HG03439 (cell line): ENCODE measurements at regions not wholly inside any gene's neighbourhood (a gene's known extent, or its start where the extent isn't known, plus 50 kb on each side); places are given as distances from the start of the nearest gene placed in this dataset.

Experiments used
- ATAC-seq: cut with Tn5 transposase; IDR thresholded peaks from one replicate; pipeline ENCODE4 v1.9.1; 2021; ENCODE audit warnings: mild to moderate bottlenecking, moderate library complexity; ENCODE audit not compliant: unreplicated experiment

DNA sequence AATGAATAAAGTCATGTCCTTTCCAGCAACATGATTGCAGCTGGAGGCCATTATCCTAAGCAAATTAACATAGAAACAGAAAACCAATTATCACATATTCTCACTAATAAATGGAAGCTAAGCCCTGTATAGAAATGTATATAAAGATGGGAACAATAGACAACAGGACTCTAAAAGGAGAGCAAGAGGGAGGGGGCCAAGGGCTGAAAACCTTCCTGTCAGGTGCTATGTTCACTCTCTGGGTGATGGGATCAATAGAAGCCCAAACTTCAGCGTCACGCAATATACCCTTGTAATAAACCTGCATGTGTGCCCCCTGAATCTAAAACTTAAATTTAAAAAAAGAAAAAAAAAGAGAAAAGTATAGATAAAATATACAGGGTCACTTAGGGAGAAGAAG is 163.7 kb upstream of the ACO1 start:
- ATAC-seq = no peak

DNA sequence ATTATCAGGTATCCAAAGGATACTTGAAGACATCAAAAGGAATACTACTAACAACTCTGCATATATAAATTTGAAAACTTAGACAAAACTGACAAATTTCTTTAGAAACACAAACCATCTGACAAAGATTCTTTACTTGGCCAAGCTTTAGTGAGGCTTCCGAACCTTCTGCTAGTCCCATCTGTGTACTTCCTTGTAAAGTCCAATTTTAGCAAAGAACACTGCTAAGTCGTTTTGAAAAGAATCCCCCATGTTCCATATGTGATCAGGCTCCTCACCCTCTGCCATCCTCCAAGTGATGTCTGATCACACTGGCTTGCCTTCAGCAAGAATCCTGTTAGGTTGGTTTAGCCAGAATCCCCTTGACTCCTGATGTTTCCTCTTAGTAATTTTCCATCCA is 150.0 kb upstream of the ACO1 start:
- no peak for ATAC-seq

DNA sequence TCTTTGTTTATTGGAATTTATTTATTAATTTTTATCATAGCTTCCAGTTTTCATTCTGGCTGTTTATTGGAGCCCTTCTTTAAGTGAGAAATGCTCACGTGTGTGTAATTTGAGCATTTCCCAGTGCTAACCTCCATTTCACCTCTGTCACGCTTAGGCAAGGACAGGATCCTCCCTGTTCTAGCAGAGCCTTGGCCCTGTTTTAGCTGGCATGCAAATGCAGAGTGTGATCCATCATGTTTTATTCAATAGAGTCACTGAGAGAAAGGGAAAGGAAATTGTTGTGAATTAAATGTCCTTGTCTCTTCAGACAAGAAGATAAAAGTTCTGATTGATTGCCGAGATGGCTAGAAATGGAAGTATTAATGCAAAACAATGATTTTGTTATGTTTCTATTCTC is 137.3 kb upstream of the ACO1 start:
- no peak for ATAC-seq

DNA sequence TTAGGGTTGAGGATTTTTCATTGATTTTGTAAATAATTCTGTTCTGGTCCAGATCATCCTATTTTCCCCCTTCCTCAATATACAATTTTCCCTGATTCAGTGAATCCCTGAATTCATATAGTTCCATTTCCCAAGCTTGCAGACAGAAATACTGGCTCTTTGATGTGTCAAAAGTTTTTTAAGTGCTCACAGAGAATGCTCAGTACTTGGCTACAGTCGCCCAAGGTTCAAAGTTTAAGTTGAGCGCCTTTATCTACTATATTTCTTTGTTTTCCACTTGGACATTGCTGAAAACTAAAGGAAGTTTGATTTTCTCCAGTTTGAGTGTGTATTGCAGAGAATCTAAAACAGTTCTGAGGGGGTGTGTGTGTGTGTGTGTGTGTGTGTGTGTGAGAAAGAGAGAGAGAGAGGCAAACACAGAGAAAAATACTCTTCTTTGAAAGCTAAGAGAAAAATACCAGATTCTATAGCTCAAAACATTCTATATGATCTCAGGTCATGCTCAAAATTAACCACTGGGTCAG is 136.2 kb upstream of the ACO1 start:
- no peak for ATAC-seq

DNA sequence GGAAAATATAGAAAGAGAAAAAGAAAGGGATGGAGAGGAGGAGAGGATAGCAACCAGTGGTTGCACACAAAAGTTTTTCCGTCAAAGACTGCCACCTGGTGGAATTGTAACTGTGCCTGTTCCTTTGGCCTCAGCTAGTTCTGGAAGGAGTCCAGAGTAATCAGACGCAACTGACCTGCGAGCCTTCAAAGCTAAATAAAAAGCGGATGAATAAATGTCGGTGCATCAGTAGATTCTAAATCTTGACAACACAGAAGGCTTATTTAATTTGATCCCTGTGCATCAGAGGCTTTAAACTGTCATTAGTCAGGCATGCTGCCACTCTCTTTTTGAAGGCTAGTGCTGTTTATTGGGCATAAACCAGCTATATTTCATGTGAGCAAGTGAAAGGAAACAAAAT is 132.9 kb upstream of the ACO1 start:
- ATAC-seq = peak; percentile 93

DNA sequence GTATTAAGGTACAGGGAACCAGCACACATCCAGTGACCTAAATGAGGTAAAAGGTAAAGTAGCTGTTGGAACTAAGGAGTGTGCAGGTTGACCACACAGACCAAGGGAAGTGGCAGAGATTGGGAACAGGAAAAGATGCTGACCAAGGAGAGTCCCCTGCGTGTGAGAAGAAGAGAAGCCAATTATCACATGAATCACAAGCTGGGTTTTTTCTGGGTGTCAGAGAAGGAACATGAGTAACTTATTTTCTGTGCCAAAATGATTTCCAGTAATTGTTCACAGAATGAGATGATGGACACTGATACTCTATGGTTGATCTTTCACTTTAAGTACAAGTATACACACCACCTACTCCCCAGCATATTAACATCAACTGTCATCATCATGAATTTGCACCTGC is 130.7 kb upstream of the ACO1 start:
- ATAC-seq = no peak

DNA sequence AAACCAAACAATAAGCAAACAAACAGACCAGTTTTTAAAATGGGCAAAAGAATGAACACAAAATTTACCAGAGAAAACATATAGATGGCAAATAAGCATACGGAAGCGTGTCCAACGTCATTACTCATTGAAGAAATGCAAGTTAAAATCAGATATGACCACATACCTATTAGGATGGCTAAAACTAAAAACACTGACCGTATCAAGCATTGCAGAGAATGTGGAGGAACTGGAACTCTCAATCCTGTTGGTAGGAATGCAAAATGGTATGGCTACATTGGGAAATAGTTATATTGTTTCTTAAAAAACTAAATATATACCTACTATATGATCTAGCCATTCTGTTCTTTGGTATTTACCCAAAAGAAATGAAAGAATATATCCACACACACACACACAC is 129.4 kb upstream of the ACO1 start:
- no peak for ATAC-seq

DNA sequence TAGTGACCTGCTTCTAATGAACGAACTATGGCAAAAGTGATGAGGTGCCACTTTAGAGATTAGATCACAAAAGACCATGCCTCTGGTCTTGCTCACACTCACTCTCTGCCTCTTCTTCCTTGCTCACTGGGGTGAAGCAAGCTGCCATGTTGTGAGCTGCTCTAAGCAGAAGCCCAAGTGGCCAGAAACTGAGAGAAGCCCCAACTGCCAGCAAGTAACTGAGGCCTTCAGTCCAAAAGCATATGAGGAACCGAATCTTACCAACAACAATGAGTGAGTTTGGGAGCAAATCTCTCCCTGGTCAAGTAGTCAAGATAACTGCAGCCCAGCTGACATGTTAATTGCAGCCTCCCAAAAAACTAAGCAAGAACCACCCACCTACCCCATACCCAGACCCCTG is 126.0 kb upstream of the ACO1 start:
- no peak for ATAC-seq

DNA sequence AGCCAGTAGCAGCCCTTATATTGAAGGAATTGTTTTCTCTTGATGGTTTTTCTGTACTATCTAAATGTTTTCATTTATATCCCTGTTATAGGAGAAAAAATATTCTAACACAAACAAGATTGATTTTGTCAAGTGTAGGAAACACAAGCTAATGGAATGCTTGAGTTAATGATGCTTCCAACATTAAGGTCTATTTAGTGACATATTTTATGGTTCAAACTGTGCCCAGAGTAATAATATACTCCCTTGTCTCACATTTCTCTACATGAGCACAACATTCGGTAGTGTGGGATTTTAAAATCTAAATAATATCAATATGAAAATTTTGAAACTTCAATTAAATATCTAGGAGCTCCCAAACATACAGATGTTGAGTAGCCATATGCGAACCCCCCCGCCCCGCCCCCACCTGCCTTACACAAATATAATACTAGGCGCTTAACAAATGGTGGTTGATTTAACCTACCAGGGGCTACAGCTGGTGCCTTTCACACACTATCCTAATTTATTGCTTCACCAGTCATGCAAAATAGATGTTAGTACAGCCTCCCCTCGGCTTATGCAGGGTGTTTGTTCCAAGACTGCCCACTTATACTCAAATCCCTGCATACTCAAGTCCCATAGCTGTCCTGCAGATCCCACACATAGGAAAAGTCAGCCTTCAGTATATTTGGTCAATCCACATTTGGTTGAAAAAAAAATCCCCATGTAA is 124.1 kb upstream of the ACO1 start:
- ATAC-seq = no peak

DNA sequence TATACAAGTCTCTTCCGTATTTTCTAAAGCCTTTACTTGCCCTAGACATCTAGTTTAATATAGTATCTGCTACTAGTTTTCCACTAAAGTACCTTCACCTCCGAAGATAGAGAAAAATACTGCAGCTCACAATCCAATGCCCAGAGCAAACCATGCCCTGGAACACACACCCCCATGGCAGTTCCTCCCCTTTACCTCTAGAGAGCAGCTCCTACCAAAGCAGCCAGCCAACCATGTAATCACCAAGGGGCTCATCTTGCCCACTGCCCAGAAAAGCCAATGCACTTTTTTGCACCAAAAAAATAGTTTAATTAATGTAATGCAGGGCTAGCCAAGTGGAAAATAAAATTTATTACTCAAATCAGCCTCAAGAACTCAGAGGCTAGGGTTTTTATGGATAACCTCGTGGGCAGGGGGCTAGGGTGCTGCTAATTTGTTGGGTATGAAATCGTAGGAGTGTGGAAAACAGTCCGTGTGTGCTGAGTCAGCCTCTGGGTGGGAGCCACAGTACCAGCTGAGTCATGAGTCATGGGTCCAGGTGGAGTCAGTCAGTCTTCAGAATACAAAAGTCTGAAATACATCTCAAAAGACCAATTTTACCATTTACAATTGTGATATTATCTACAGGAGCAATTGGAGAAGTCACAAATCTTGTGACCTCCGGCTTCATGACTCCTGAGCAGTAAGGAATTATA is 120.1 kb upstream of the ACO1 start:
- no peak for ATAC-seq

DNA sequence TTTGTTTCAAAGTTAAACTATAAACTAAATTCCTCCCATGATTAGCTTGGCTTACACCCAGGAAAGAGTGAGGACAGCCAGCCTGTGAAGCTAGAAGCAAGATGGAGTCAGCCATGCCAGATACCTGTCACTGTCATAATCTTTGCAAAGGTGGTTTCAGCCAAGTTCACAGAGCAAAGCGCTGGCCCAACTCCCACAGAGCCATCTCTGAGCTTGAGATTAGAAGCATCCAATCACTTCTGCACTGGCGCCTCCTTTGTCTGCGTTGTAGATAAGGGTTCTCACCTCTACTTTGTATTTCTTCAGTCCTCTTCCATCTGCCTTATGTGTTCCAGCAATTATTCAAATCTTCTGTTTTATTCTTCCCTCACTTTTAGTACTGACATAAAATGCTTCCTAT is 119.4 kb upstream of the ACO1 start:
- no peak for ATAC-seq

DNA sequence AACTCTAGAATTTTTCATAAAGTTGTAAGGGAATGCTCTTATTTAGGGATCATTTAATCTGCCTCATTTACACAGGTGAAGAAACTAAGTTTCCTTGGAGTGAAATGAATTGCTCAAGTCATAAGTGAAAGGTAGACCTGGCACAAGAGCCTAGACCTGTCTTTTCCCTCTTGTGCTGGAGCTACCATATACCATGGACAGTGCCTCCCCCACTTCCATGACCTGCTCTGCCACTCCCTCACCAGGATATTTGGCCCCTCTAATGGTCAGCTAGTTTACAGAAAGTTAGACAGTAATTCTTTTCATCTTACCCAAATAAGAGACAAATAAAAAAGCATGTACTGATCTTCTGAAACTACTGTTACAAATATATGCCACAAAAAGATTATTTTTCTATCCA is 105.5 kb upstream of the ACO1 start:
- no peak for ATAC-seq

DNA sequence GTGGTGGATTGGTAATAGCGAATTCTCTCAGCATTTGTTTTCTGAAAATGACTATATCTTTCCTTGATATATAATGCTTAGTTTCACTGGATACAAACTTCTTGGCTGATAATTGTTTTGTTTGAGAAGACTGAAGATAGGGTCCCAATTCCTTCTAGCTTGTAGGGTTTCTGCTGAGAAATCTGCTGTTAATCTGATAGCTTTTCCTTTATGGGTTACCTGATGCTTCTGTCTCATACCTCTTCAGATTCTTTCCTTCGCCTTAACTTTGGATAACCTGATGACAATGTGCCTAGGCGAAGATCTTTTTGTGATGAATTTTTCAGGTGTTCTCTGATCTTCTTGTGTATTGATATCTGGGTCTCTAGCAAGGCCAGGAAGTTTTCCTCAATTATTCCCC is 94.7 kb upstream of the ACO1 start:
- no peak for ATAC-seq

DNA sequence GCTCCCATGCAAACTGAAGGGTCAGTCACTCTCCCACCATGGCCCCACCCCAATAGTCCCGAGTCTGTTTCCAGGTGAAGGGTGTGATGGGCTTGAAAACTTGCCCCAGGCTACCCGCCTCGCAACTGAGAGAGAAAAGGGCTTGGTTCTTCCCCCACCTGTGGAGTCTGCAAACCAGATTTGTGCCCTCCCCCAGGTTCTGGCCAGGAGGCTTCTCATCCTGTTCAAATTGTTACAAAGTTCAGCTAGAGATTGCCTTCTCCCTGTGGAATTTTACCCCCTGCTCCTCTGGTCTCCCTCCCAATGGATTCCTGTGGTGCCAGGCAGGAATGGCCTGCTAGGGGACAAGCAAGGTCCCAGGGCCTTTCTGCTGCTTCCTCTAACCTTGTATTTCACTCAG is 93.1 kb upstream of the ACO1 start:
- no peak for ATAC-seq

DNA sequence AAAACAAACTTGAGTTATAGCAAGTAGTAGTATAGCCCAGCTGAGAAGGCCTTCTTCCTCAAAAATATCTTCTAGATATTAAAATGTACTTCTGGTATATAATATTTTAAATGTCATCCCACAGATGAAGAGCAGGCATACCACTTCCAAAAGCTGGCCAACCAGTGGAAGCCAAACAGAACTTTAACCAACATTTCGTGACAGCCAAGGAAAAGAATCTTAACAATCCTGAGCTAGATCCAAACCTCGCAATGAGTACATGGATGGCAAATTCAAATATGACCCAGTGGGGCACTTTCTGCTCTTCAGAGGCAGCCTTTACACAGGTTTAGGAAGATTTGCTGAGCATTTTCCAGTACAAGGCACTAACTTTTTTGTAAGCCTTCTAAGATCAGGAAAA is 91.8 kb upstream of the ACO1 start:
- ATAC-seq = no peak

DNA sequence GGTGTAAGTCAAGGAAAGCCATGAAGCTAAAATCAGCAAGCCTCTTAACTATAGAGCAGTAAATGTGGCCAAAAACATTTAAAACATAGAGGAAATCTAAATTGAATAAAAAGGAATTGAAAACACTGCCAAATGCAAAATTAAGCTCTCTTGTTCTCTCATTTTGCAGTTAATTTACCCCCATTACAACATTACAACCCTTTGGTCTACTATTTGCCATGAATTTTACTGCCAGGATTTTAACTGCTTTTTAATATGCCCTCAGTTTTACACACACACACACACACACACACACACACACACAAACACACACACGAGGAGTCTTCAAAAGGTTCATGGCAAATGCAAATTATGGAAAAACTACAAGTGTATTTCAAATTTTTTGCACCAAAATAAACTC is 91.4 kb upstream of the ACO1 start:
- no peak for ATAC-seq

DNA sequence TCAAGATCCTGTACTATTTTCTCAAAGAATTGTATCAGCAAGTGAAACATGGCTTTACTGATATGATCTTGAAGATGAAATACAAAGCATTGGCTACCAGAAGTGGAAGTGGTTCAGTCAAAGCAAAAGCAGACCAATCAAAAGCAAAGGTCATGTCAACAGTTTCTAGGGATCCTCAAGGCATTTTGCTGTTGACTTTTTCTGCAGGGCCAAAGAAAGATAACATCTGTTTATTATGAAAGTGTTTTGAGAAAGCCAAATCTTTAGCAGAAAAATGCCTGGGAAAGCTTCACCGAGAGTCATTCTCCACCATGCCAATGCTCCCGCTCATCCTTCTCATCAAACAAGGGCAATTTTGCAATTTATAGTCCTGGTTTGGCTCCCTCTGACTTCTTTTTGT is 90.3 kb upstream of the ACO1 start:
- no peak for ATAC-seq

DNA sequence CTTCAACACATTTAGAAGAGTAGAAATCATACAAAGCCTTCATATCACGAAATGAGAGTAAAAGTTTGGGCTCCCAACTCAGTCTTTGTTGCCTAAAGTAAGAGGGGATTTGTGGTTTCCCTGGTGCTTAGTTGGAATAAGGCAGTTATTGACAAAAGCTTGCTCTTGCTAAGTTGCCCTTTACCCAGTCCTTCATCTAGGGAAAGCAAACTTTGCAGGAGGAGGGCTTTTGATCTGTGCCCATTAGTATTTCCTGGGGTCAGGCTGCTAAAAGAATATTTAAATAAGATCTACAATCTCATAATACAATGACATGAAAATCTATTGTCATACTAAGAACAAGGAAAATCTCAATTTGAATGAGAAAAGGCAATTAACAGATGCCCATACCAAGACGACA is 84.1 kb upstream of the ACO1 start:
- ATAC-seq = no peak

DNA sequence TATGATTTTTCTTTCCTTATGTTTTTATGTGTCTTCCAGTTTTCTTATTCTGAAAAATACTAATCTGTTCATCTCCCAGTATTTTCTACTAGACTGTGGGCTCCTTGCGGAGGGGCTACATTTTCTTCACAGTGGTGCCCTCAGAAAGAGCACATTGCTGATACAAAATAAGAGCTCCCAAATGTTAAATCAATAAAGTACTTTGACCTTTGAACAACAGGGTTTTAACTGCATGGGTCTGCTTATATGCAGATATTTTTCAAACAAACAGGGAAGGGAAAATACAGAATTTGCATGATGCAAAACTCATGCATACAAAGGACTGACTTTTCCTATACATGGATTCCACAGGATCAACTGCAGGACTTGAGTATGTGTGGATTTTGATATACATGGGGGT is 79.9 kb upstream of the ACO1 start:
- no peak for ATAC-seq

DNA sequence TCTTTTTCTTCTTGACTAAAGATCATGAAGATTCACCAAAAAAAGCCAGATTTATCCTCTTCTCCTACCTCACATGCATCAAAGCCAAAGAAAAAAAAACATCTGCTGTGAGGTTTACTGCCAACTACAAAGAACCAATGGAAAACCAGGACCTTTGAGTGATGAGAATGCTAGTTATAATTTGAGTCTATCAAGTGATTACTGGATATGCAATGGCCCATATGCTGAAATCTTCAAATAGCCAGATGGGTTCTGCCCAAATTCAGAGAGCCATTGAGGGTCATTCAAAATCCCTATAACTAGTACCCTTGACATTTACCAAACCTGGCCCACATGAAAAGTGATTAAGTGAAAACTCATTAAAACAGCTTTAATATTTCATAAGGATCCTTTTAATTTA is 78.4 kb upstream of the ACO1 start:
- no peak for ATAC-seq

DNA sequence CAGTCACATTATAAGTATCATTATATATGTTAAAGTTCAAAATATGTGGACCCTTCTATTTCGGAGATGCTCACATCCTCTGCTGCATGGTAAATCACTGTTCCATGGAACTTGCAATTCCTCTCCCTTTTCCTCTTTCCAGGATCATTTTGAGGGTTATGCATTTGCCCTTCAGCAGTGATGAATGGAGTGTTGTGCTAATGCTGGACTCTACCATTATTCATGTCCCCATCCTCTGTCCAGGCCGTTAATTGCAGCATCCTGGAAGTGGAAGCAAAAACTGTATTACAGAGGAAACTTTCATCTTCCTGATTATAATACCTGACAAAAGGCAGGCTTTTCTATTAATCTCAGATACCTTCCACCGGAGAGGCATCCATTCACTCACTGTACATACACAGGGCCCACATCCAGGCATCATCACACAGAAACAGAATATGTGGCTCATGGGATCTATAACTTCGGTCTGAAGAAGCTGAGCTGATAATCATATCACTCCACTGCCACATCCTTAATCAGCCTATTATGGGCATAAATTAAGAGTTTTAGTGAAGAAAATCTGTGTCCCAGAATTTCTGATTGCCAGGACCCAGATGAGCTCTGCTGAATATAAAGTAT is 65.0 kb upstream of the ACO1 start:
- no peak for ATAC-seq

DNA sequence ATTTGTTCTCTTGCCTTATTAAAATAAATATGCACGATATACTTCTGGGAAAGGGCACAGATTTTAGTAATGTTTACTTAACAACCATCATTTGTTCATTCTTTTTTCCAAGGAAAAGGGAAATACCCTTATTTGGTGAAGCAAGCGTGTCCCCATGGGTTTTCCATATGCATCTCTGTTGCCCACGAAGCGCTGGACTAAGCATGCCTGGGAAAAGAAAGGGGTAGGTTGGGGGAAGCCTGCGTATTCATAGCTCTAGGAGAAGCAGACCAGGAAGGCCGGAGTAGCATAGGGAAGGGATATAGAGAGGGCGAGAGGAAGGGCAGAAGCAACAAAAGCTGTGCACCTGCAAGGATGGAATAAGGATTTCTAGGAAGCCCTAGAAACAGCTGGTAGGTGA is 61.8 kb upstream of the ACO1 start:
- ATAC-seq = no peak
